Transverse colon (tissue), 3 donors: ENCODE measurements at regions not wholly inside any gene's neighbourhood (a gene's known extent, or its start where the extent isn't known, plus 50 kb on each side); places are given as distances from the start of the nearest gene placed in this dataset.

Experiments
- CTCF ChIP-seq, 5 experiments: fragments of 200-600 bp in 3 of 5; fragments of 450-650 bp in 2 of 5; sonication (generic) in 3 of 5; IDR thresholded peaks; 1 replicate in 2 of 5; 2 replicates in 3 of 5; pipeline ENCODE4 v1.5.1; 2016 to 2017; ENCODE audit warnings: antibody characterized with exemption in 5 of 5, inconsistent platforms in 3 of 5, mild to moderate bottlenecking in 2 of 5, moderate library complexity in 1 of 5
- EP300 ChIP-seq: sonication (generic); formaldehyde crosslinking; IDR thresholded peaks from one replicate; pipeline ENCODE4 v1.6.1; 2017; ENCODE audit warnings: antibody characterized with exemption, low read depth

GRCh38 chr2:67070826-67071225, 326.3 kb upstream of the ETAA1 start:
- TF ChIP-seq CTCF (IDR thresholded peaks at IDR 0.05): no peak
- no peak for TF ChIP-seq EP300
